Esophagus muscularis mucosa (tissue), 4 donors: ENCODE measurements at regions not wholly inside any gene's neighbourhood (a gene's known extent, or its start where the extent isn't known, plus 50 kb on each side); places are given as distances from the start of the nearest gene placed in this dataset.

Experiments used
- CTCF ChIP-seq, 3 experiments: fragments of 200-600 bp in 2 of 3; fragments of 450-650 bp in 1 of 3; sonication (generic) in 2 of 3; IDR thresholded peaks; one replicate each; pipeline ENCODE4 v1.5.1; 2017 to 2019; ENCODE audit warnings: antibody characterized with exemption in 3 of 3, mild to moderate bottlenecking in 2 of 3, moderate library complexity in 1 of 3
- EP300 ChIP-seq: sonication (generic); formaldehyde crosslinking; IDR thresholded peaks from one replicate; pipeline ENCODE4 v1.6.1; 2017; ENCODE audit warnings: antibody characterized with exemption
- POLR2A ChIP-seq: fragments of 450-650 bp; IDR thresholded peaks from one replicate; pipeline ENCODE4 v1.6.1; 2017; ENCODE audit warnings: antibody characterized with exemption, moderate library complexity, mild to moderate bottlenecking, low read depth
- POLR2AphosphoS5 ChIP-seq, 2 donors: sonication (generic); formaldehyde crosslinking; IDR thresholded peaks; one replicate each; pipeline ENCODE4 v1.6.1; 2017; ENCODE audit warnings: antibody characterized with exemption in 2 of 2

DNA sequence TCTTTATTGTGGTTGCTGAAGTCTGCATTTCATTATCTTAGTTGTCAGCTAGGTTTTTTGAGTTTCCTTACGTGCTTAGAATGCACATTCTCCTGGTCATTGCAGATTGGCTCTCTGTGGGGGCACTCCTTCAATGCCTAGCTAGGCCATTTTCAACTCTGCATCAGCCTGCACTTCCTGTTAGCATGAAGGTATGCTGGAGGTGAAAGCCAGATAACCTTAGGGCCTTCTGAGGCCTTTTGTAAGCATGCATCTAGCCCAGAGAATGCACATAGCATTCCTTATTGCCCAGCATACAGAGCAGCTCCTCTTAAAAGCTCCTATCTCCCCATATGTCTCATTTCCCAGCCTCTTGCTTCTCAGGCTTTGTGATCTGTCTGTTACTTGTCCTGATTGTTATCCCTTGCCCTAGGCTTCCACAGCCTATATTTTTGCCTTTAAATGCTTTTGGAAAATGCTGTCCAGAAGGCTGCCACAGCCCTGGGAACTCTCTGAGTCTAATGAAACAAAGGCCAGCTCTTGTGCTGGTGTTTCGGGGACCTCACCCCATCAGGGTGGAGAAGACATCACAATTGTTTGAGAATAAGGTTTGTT is 108.1 kb upstream of the IGFBP3 start:
- no peak for TF ChIP-seq CTCF (IDR thresholded peaks at IDR 0.05)
- TF ChIP-seq POLR2A: no peak
- TF ChIP-seq EP300: no peak
- no peak for TF ChIP-seq POLR2AphosphoS5 (IDR thresholded peaks at IDR 0.05)
